Stomach smooth muscle (tissue), 2 donors: ENCODE measurements at regions not wholly inside any gene's neighbourhood (a gene's known extent, or its start where the extent isn't known, plus 50 kb on each side); places are given as distances from the start of the nearest gene placed in this dataset.

Source experiments
- H3K27ac ChIP-seq: one replicate; pipeline ENCODE4 v1.7.0; 2013; ENCODE audit warnings: mild to moderate bottlenecking, low read length, inconsistent platforms
- H3K27me3 ChIP-seq, 2 donors: one replicate each; pipeline ENCODE4 v1.7.0; 2013; ENCODE audit warnings: low read length in 2 of 2; ENCODE audit not compliant: insufficient read depth in 2 of 2, control insufficient read depth in 1 of 2
- H3K36me3 ChIP-seq, 2 donors: one replicate each; pipeline ENCODE4 v1.7.0; 2013; ENCODE audit warnings: low read length in 2 of 2; ENCODE audit not compliant: control insufficient read depth in 2 of 2, insufficient read depth in 2 of 2
- H3K4me1 ChIP-seq: one replicate; pipeline ENCODE4 v1.7.0; 2013; ENCODE audit warnings: low read length; ENCODE audit not compliant: control insufficient read depth, insufficient read depth
- H3K4me3 ChIP-seq, 2 donors: one replicate each; pipeline ENCODE4 v1.7.0; 2013; ENCODE audit warnings: low read length in 2 of 2
- H3K9ac ChIP-seq, 2 donors: one replicate each; pipeline ENCODE4 v1.7.0; 2013; ENCODE audit warnings: low read length in 2 of 2, mild to moderate bottlenecking in 1 of 2
- H3K9me3 ChIP-seq, 2 donors: one replicate each; pipeline ENCODE4 v1.7.0; 2013; ENCODE audit warnings: low read length in 2 of 2; ENCODE audit not compliant: control insufficient read depth in 2 of 2
- donor health status: healthy.
- donor health status: Pancreatic carcinoma.

DNA sequence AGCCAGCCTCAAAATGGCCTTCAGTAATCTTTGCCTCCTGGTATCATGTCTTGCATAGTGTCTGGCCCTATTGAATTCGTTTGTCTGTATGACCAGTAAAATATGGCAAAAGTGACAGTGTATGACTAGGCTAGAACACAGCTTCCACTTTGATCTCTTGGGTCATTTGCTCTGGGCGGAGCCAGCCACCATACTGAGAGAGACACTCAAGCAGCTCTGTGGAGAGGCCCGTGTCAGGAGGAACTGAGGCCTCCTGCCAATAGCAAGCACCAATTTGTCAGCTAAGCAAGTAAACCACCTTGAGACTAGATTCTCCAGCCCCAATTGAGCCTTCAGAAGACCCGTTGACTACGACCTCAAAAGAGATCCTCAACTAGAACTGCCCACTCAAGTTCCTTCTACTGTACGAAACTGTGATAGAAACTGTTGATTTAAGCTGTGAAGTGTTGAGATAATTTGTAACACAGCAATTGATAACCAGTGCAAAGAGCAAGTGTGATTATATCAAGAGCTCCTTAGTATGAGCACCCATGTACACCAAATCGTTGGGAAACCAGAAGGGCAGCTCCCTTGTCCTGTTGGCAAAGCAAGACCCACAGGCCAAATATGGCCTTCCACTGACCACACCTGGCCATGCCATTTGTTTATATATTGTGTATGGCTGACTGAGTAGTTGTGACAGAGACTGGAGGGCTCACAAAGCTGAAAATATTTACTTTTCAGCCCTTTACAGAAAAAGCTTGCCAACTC is 52.7 kb upstream of the SERBP1 start:
- Histone ChIP-seq H3K36me3 (no peaks in the 10 kb centered on the region), H3K27me3 (no peaks in the 10 kb centered on the region), H3K27ac (no peak overlapping the region), H3K9ac (no peak overlapping the region), H3K9me3 (no peaks in the 10 kb centered on the region), H3K4me3 (no peak overlapping the region), H3K4me1 (no peaks in the 10 kb centered on the region)

DNA sequence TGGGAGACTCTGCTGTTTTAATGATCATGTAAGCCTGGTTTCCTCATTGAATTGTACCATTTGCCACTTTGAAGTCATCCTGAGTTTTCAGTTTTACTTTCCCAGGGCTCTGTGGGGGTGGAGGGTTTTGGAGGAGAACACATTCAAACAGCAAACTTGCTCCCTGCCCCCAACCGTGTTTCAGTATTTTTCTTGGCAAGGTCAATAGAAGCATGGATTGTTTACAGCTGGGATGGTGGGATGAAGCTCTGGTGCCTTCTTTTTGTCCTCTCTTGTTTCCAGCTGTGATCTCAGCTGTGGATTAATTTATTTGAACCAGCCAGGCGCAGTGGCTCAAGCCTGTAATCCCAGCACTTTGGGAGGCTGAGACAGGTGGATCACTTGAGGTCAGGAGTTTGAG is 54.3 kb upstream of the SERBP1 start:
- no peaks in the 10 kb centered on the region for H3K9me3 ChIP-seq
- H3K4me3 ChIP-seq, result no peak overlapping the region
- H3K27me3 ChIP-seq, result no peaks in the 10 kb centered on the region
- H3K9ac ChIP-seq, result no peak overlapping the region
- no peaks in the 10 kb centered on the region for H3K4me1 ChIP-seq
- H3K27ac ChIP-seq, result no peak overlapping the region
- no peaks in the 10 kb centered on the region for H3K36me3 ChIP-seq

DNA sequence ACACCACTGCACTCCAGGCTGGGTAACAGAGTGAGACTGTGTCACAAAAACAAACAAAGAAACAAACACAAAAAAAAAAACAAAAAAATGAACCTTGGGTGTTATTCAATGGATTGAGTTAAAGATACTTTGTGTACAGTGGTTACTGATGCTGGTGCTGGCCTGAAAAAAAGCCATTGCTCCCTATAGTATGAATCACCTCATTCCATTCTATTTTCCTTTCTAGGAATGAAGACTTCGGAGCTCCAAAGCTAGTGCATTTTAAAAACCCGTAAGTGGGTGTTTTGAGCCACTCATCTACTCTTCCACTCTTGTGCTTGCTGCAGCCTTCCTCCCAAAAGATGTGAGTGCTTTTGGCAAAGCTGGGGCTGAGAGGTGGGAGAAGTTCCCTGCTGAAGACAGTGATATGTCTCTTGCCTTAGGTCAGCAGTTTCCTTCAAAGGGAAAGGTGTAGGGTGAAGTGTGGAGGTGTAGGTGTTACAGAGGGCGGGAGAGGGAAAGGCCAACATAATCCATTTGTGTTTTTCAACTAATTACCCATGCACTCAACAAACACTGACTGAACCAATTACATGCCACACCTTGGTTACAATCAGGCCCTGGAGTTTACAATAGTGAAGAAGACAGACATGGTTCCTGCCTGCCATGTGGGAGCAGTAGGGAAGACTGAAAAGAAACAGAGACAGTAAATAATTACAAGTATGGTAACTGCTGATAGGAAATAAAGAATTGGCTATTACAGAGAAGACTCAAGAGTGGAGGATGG is 55.0 kb upstream of the SERBP1 start:
- no peak overlapping the region for H3K4me3 ChIP-seq
- H3K4me1 ChIP-seq, result no peaks in the 10 kb centered on the region
- no peak overlapping the region for H3K27ac ChIP-seq
- H3K9ac ChIP-seq, result no peak overlapping the region
- H3K9me3 ChIP-seq, result no peaks in the 10 kb centered on the region
- no peaks in the 10 kb centered on the region for H3K36me3 ChIP-seq
- no peaks in the 10 kb centered on the region for H3K27me3 ChIP-seq

- no peaks in the 10 kb centered on the region for H3K27me3 ChIP-seq
- H3K9me3 ChIP-seq, result no peaks in the 10 kb centered on the region
- H3K4me1 ChIP-seq, result no peaks in the 10 kb centered on the region
- H3K27ac ChIP-seq, result no peak overlapping the region
- no peak overlapping the region for H3K9ac ChIP-seq
- H3K36me3 ChIP-seq, result no peaks in the 10 kb centered on the region
- no peak overlapping the region for H3K4me3 ChIP-seq
Observed at GRCh38 chr1:67489643-67490042, 59.4 kb upstream of the SERBP1 start.

- Histone ChIP-seq H3K4me3 (no peak overlapping the region), H3K27me3 (no peaks in the 10 kb centered on the region), H3K36me3 (no peaks in the 10 kb centered on the region), H3K9me3 (no peaks in the 10 kb centered on the region), H3K4me1 (no peaks in the 10 kb centered on the region), H3K27ac (no peak overlapping the region), H3K9ac (no peak overlapping the region)
Observed at GRCh38 chr1:67491280-67491679, 61.1 kb upstream of the SERBP1 start.

DNA sequence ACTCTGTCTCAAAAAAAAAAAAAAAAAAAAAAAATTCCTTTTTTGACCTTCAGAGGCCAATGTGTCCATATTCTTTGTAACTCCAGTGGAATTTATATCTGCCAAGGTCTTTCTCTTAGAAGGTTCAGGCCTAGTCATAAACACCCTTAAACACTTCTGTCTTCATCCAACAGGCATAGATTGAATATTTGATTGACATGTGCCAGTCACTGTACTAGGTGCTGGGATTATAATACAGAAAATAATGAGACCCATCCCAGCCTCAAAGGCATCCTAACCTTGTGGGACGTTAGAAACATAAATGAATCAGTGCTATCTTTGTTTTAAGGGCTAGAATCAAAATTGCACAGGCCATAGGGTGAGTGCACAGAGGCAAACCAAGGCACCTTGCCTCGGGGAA is 62.9 kb upstream of the SERBP1 start:
- H3K36me3 ChIP-seq, result no peaks in the 10 kb centered on the region
- no peaks in the 10 kb centered on the region for H3K4me1 ChIP-seq
- H3K27me3 ChIP-seq, result no peaks in the 10 kb centered on the region
- H3K9me3 ChIP-seq, result no peaks in the 10 kb centered on the region
- no peak overlapping the region for H3K4me3 ChIP-seq
- H3K27ac ChIP-seq, result no peak overlapping the region
- no peak overlapping the region for H3K9ac ChIP-seq

DNA sequence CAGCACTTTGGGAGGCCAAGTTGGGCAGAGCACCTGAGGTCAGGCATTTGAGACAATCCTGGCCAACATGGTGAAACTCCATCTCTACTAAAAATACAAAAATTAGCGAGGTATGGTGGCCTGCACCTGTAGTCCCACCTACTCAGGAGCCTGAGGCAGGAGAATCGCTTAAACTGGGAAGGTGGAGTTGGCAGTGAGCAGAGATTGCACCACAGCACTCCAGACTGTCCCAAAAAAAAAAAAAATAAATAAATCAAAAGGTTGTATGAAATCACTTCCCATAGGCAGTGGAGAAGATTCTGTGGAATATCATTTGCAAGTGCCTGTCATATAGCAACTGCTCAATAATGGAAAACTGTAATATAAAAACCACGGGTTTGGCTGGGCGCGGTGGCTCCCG is 65.1 kb upstream of the SERBP1 start:
- H3K9ac ChIP-seq, result no peak overlapping the region
- H3K36me3 ChIP-seq, result no peaks in the 10 kb centered on the region
- no peak overlapping the region for H3K4me3 ChIP-seq
- H3K4me1 ChIP-seq, result peaks cover under 1% of the 10 kb centered on the region
- no peak overlapping the region for H3K27ac ChIP-seq
- no peaks in the 10 kb centered on the region for H3K27me3 ChIP-seq
- no peaks in the 10 kb centered on the region for H3K9me3 ChIP-seq

- Histone ChIP-seq H3K4me3 (no peak overlapping the region), H3K9ac (no peak overlapping the region), H3K27ac (no peak overlapping the region), H3K9me3 (no peaks in the 10 kb centered on the region), H3K36me3 (no peaks in the 10 kb centered on the region), H3K4me1 (peaks cover 4% of the 10 kb centered on the region), H3K27me3 (peaks cover 0 to 2% of the 10 kb centered on the region in 2 donors)
Observed at GRCh38 chr1:67496329-67496728, 66.1 kb upstream of the SERBP1 start.

DNA sequence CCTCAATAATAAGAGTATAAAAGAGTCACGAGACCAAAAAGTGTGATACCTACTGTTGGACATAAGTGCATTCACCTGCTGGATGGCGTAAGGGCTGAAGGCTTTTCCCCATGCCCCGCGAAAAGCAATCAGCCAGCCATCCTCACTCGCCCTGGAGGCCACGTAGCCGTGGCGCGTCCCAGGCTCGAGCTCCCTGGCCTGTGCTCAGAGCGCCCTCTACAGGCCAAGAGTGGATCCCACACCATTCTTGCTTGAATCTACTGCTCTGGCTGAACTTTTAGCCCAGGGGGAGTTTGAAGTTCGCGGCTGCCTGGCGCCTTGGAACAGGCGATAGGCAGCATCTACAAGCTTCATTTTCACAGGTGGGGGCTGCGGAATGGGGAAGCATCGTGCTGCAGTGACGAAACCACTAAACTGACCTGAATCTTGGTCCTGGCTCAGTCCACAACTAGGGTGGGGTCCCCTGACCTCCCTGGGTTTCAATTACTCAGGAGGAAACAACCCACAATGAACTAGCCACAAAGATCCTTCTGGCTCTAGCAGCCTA is 70.3 kb upstream of the SERBP1 start:
- peaks cover 4% of the 10 kb centered on the region for H3K4me1 ChIP-seq
- H3K9me3 ChIP-seq, result no peaks in the 10 kb centered on the region
- peaks cover 0 to 2% of the 10 kb centered on the region in 2 donors for H3K27me3 ChIP-seq
- H3K4me3 ChIP-seq, result peak overlapping the region in 1 of 2 donors; percentile 35
- peak overlapping the region in 1 of 2 donors; percentile 55 for H3K9ac ChIP-seq
- no peak overlapping the region for H3K27ac ChIP-seq
- H3K36me3 ChIP-seq, result no peaks in the 10 kb centered on the region

- H3K4me3 ChIP-seq, result no peak overlapping the region
- peaks cover 0 to 2% of the 10 kb centered on the region in 2 donors for H3K27me3 ChIP-seq
- H3K9ac ChIP-seq, result no peak overlapping the region
- H3K27ac ChIP-seq, result no peak overlapping the region
- H3K36me3 ChIP-seq, result no peaks in the 10 kb centered on the region
- peaks cover 4% of the 10 kb centered on the region for H3K4me1 ChIP-seq
- H3K9me3 ChIP-seq, result no peaks in the 10 kb centered on the region
Observed at GRCh38 chr1:67503974-67504373, 73.8 kb upstream of the SERBP1 start.
